Neural progenitor cell (in vitro differentiated cells): ENCODE measurements at regions not wholly inside any gene's neighbourhood (a gene's known extent, or its start where the extent isn't known, plus 50 kb on each side); places are given as distances from the start of the nearest gene placed in this dataset.

ENCODE experiments used
- DNase-seq: peaks from one replicate; pipeline ENCODE4 v3.0.0-alpha.2; 2016; ENCODE audit warnings: low spot score
- H2AFZ ChIP-seq: fragments of 200-600 bp; sonication (generic); replicated peaks from 2 replicates; pipeline ENCODE4 v1.6.1; 2016; ENCODE audit warnings: antibody characterized with exemption
- H3F3A ChIP-seq: fragments of 200-600 bp; sonication (generic); 2 replicates; pipeline ENCODE4 v1.6.1; 2016; ENCODE audit warnings: antibody characterized with exemption, low read depth
- H3K27ac ChIP-seq: fragments of 200-600 bp; sonication (generic); 2 replicates; pipeline ENCODE4 v1.5.1; 2016; ENCODE audit warnings: mild to moderate bottlenecking
- H3K27me3 ChIP-seq: fragments of 200-600 bp; sonication (generic); 2 replicates; pipeline ENCODE4 v1.6.1; 2016; ENCODE audit warnings: mild to moderate bottlenecking, moderate library complexity
- H3K36me3 ChIP-seq: fragments of 200-600 bp; sonication (generic); 2 replicates; pipeline ENCODE4 v1.5.1; 2016
- H3K4me1 ChIP-seq: fragments of 200-600 bp; sonication (generic); 2 replicates; pipeline ENCODE4 v1.6.1; 2016; ENCODE audit warnings: mixed run types
- H3K4me2 ChIP-seq: fragments of 200-600 bp; sonication (generic); 2 replicates; pipeline ENCODE4 v1.6.1; 2016
- H3K4me3 ChIP-seq: fragments of 200-600 bp; sonication (generic); 2 replicates; pipeline ENCODE4 v1.5.1; 2016
- H3K79me2 ChIP-seq: fragments of 200-600 bp; sonication (generic); 2 replicates; pipeline ENCODE4 v1.6.1; 2016; ENCODE audit warnings: low read depth
- H3K9ac ChIP-seq: fragments of 200-600 bp; sonication (generic); 2 replicates; pipeline ENCODE4 v1.6.1; 2016
- H3K9me3 ChIP-seq: fragments of 200-600 bp; sonication (generic); 2 replicates; pipeline ENCODE4 v1.5.1; 2016; ENCODE audit warnings: low read depth
- H4K20me1 ChIP-seq: fragments of 200-600 bp; sonication (generic); 2 replicates; pipeline ENCODE4 v1.6.1; 2016; ENCODE audit warnings: low read depth
- H3K27ac Mint-ChIP-seq: 3 replicates; pipeline ENCODE4 v1.8.0; 2021; ENCODE audit warnings: mixed read lengths
- H3K27me3 Mint-ChIP-seq: 2 replicates; pipeline ENCODE4 v1.8.0; 2022; ENCODE audit warnings: low read depth, mild to moderate bottlenecking, inconsistent platforms, moderate library complexity, mixed read lengths; ENCODE audit not compliant: insufficient read depth
- H3K36me3 Mint-ChIP-seq: 3 replicates; pipeline ENCODE4 v1.8.0; 2021; ENCODE audit warnings: mixed read lengths
- H3K4me1 Mint-ChIP-seq: 3 replicates; pipeline ENCODE4 v1.8.0; 2021; ENCODE audit warnings: mixed read lengths
- H3K4me3 Mint-ChIP-seq: 3 replicates; pipeline ENCODE4 v1.8.0; 2021; ENCODE audit warnings: mild to moderate bottlenecking, moderate library complexity, mixed read lengths
- H3K9me3 Mint-ChIP-seq: 3 replicates; pipeline ENCODE4 v1.8.0; 2020; ENCODE audit warnings: mixed read lengths
- CTCF ChIP-seq: fragments of 200-600 bp; sonication (generic); IDR thresholded peaks from 2 replicates; pipeline ENCODE4 v1.5.1; 2017; ENCODE audit warnings: antibody characterized with exemption, mild to moderate bottlenecking
- EZH2 ChIP-seq: fragments of 200-600 bp; sonication (generic); IDR thresholded peaks from 2 replicates; pipeline ENCODE4 v1.6.1; 2017; ENCODE audit warnings: antibody characterized with exemption, mild to moderate bottlenecking, moderate library complexity
- EZH2phosphoT487 ChIP-seq: fragments of 200-600 bp; sonication (generic); IDR thresholded peaks from 2 replicates; pipeline ENCODE4 v1.6.1; 2017; ENCODE audit warnings: antibody characterized with exemption

DNA sequence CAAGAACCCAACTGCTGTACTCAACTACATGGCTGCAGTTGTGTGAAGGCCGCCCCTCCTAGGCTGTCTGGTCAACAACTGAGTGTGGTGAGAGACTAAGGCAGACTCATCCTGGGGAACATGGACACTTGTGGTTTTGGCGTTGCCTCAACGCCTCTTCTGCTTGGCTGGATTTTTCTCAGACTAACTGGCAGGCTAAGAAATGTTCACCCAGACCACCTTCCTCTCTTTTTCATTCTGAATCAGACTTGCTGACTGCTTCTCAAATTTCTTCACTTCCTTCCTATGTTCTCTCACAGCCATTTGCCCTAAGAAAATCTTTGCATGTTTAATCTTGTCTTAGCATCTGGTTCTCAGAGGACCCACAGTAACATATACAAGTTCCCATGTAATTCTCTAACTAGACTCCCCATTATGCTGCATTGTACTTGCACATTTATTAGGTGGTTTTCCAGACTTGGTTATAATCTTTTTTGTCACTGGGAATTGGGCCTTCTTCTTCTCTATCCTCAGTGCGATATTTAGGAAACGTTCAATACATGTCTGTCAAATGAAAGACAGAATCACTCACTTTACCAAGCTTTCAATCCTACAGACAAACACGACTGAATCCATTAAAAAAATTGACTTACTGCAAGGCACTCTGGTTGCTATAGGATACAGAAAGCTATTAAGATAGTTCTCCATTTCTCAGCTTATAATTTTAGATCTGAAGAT lies 327.6 kb downstream of the CCER1 start:
- Histone ChIP-seq H2AFZ (no peak overlapping the region), H4K20me1 (no peaks in the 10 kb centered on the region), H3K9ac (no peak overlapping the region), H3K4me2 (no peak overlapping the region), H3K79me2 (no peaks in the 10 kb centered on the region), H3K36me3 (no peaks in the 10 kb centered on the region), H3K27ac (no peak overlapping the region), H3K4me3 (no peak overlapping the region), H3F3A (no peaks in the 10 kb centered on the region), H3K27me3 (no peaks in the 10 kb centered on the region), H3K9me3 (no peaks in the 10 kb centered on the region), H3K4me1 (no peaks in the 10 kb centered on the region)
- H3K9me3 Mint-ChIP-seq: no peaks in the 10 kb centered on the region
- TF ChIP-seq EZH2: no peak
- no peak for TF ChIP-seq EZH2phosphoT487
- no peak for TF ChIP-seq CTCF
- H3K36me3 Mint-ChIP-seq: no peaks in the 10 kb centered on the region
- peaks cover 6% of the 10 kb centered on the region for H3K4me1 Mint-ChIP-seq
- H3K4me3 Mint-ChIP-seq: no peak overlapping the region
- H3K27me3 Mint-ChIP-seq: no peaks in the 10 kb centered on the region
- no peak for DNase-seq
- H3K27ac Mint-ChIP-seq: no peak overlapping the region

DNA sequence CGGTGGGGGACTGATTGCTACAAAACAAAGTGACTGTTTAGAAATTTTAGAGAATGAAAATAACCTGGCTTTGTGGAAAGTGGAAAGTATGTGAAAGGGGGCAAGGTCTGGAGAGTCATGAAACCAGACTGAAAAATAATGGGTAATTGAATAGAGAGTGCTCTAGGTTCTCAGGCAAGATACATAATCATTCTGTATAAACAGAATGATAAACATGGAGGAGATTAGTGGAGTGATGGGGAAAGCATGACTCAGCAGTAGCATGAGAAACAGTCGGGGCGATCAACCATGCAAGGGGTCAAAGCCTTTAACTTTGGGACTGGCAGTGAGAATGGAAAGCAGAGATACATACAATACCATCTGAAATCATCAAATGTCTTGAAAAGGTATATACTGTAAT lies 332.5 kb downstream of the CCER1 start:
- Histone ChIP-seq H4K20me1 (no peaks in the 10 kb centered on the region), H3K4me2 (no peak overlapping the region), H3K79me2 (no peaks in the 10 kb centered on the region), H3K36me3 (no peaks in the 10 kb centered on the region), H3K4me1 (no peaks in the 10 kb centered on the region), H3K27ac (no peak overlapping the region), H3K9me3 (no peaks in the 10 kb centered on the region), H3K9ac (no peak overlapping the region), H3F3A (no peaks in the 10 kb centered on the region), H3K4me3 (no peak overlapping the region), H2AFZ (no peak overlapping the region), H3K27me3 (no peaks in the 10 kb centered on the region)
- no peak for DNase-seq
- no peaks in the 10 kb centered on the region for H3K27me3 Mint-ChIP-seq
- H3K36me3 Mint-ChIP-seq: no peaks in the 10 kb centered on the region
- H3K4me1 Mint-ChIP-seq: peaks cover 8% of the 10 kb centered on the region
- H3K4me3 Mint-ChIP-seq: no peak overlapping the region
- no peaks in the 10 kb centered on the region for H3K9me3 Mint-ChIP-seq
- no peak overlapping the region for H3K27ac Mint-ChIP-seq
- TF ChIP-seq CTCF: no peak
- no peak for TF ChIP-seq EZH2
- no peak for TF ChIP-seq EZH2phosphoT487

DNA sequence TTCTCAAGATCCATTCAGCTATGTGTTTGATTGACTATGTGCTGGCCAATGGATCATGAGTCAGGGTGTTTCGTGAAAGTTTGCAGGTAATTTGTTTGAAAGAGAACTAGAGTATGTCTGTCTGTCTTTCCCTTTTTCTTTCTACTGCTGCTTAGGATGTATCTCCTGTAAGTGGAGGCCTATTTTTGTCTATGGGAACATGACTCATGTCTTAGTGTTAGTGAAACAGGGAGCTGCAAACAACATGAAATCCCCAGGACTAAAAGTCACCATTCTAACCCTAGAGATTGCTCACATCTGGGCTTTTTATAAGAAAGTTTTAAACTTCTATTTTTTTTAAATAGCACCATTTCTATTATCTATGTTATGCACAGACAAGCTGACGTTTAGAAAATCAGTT lies 333.0 kb downstream of the CCER1 start:
- peaks cover 5% of the 10 kb centered on the region for H3K4me1 Mint-ChIP-seq

More for the DNA sequence above, 333.0 kb downstream of the CCER1 start:
- no peaks in the 10 kb centered on the region for H3K4me1 ChIP-seq
- no peaks in the 10 kb centered on the region for H3K36me3 ChIP-seq
- no peaks in the 10 kb centered on the region for H3F3A ChIP-seq
- no peak for DNase-seq
- no peaks in the 10 kb centered on the region for H3K79me2 ChIP-seq
- no peak overlapping the region for H2AFZ ChIP-seq
- no peaks in the 10 kb centered on the region for H3K9me3 ChIP-seq
- TF ChIP-seq CTCF (no peak), EZH2phosphoT487 (no peak), EZH2 (no peak)
- H3K4me2 ChIP-seq: no peak overlapping the region
- Mint-ChIP-seq H3K9me3 (no peaks in the 10 kb centered on the region), H3K4me3 (no peak overlapping the region), H3K36me3 (no peaks in the 10 kb centered on the region), H3K27ac (no peak overlapping the region), H3K27me3 (no peaks in the 10 kb centered on the region)
- no peak overlapping the region for H3K9ac ChIP-seq
- H3K4me3 ChIP-seq: no peak overlapping the region
- no peaks in the 10 kb centered on the region for H3K27me3 ChIP-seq
- H3K27ac ChIP-seq: no peak overlapping the region
- H4K20me1 ChIP-seq: no peaks in the 10 kb centered on the region
